OCI-LY1 (cell line): ENCODE measurements at regions not wholly inside any gene's neighbourhood (a gene's known extent, or its start where the extent isn't known, plus 50 kb on each side); places are given as distances from the start of the nearest gene placed in this dataset.
"Not testable (repeated sequence)": the region's sequence is repeated elsewhere in the genome, so short reads cannot be mapped to it uniquely, and the experiment has no call there.

Experiments
- H2AFZ ChIP-seq: fragments of 200-600 bp; sonication (generic), shearing (Covaris generic); 2 replicates; pipeline ENCODE4 v1.6.0; 2014; ENCODE audit warnings: antibody characterized with exemption, mild to moderate bottlenecking, low read length
- H3F3A ChIP-seq: fragments of 200-600 bp; sonication (generic), shearing (Covaris generic); 2 replicates; pipeline ENCODE4 v1.6.0; 2014; ENCODE audit warnings: mild to moderate bottlenecking, antibody characterized with exemption, low read length, moderate library complexity; ENCODE audit not compliant: insufficient read depth
- H3K27ac ChIP-seq: fragments of 200-600 bp; sonication (generic); 2 replicates; pipeline ENCODE4 v1.5.1; 2014; ENCODE audit warnings: low read length, mixed run types, mild to moderate bottlenecking, low read depth; ENCODE audit not compliant: poor library complexity, severe bottlenecking
- H3K27me3 ChIP-seq: fragments of 200-600 bp; sonication (generic); 2 replicates; pipeline ENCODE4 v1.6.0; 2014; ENCODE audit warnings: antibody characterized with exemption, mild to moderate bottlenecking, low read length, moderate library complexity; ENCODE audit not compliant: insufficient read depth
- H3K36me3 ChIP-seq: fragments of 200-600 bp; sonication (generic); 2 replicates; pipeline ENCODE4 v1.6.1; 2014; ENCODE audit warnings: mild to moderate bottlenecking, antibody characterized with exemption, low read length, moderate library complexity, mixed read lengths; ENCODE audit not compliant: insufficient read depth
- H3K4me1 ChIP-seq: fragments of 200-600 bp; sonication (generic); 2 replicates; pipeline ENCODE4 v1.5.1; 2014; ENCODE audit warnings: mild to moderate bottlenecking, low read length, moderate library complexity; ENCODE audit not compliant: insufficient read depth, severe bottlenecking
- H3K4me2 ChIP-seq: fragments of 200-600 bp; sonication (generic), shearing (Covaris generic); 2 replicates; pipeline ENCODE4 v1.6.1; 2014; ENCODE audit warnings: low read length
- H3K4me3 ChIP-seq: fragments of 200-600 bp; sonication (generic); 2 replicates; pipeline ENCODE4 v1.5.1; 2014; ENCODE audit warnings: low read length, low read depth, mild to moderate bottlenecking, mixed read lengths; ENCODE audit not compliant: poor library complexity, severe bottlenecking
- H3K79me2 ChIP-seq: fragments of 200-600 bp; shearing (Covaris generic); 2 replicates; pipeline ENCODE4 v1.6.1; 2016; ENCODE audit warnings: mixed run types, low read length, mixed read lengths; ENCODE audit not compliant: insufficient read depth
- H3K9ac ChIP-seq: fragments of 200-600 bp; sonication (generic), shearing (Covaris generic); 2 replicates; pipeline ENCODE4 v1.6.1; 2014; ENCODE audit warnings: mild to moderate bottlenecking, low read length, mixed read lengths
- H3K9me2 ChIP-seq: fragments of 200-600 bp; sonication (generic), shearing (Covaris generic); 2 replicates; pipeline ENCODE4 v1.6.1; 2014; ENCODE audit warnings: low read depth, mild to moderate bottlenecking, low read length, mixed read lengths
- H3K9me3 ChIP-seq: fragments of 200-600 bp; shearing (Covaris generic); 2 replicates; pipeline ENCODE4 v1.6.1; 2014; ENCODE audit warnings: low read length, mixed read lengths
- H4K20me1 ChIP-seq: fragments of 200-600 bp; sonication (generic), shearing (Covaris generic); 2 replicates; pipeline ENCODE4 v1.6.0; 2016; ENCODE audit warnings: mild to moderate bottlenecking, low read length; ENCODE audit not compliant: insufficient read depth
- EZH2 ChIP-seq: fragments of 200-600 bp; sonication (generic), shearing (Covaris generic); IDR thresholded peaks from 2 replicates; pipeline ENCODE4 v1.8.0; 2017; ENCODE audit warnings: borderline replicate concordance, mixed run types, mild to moderate bottlenecking, antibody characterized with exemption, low read length, moderate library complexity, mixed read lengths
- TF ChIP-seq, protein P1 (sequence below): fragments of 200-600 bp; sonication (generic), shearing (Covaris generic); IDR thresholded peaks from 2 replicates; pipeline ENCODE4 v1.5.1; 2017; ENCODE audit warnings: mild to moderate bottlenecking, antibody characterized with exemption, low read length, moderate library complexity, mixed read lengths

GRCh38 chr14:106674509-106675125 is 1148.2 kb downstream of the TMEM121 start:
- not testable (repeated sequence) for H3K27ac ChIP-seq, H3K36me3 ChIP-seq, H3F3A ChIP-seq, H3K9ac ChIP-seq, H2AFZ ChIP-seq, H3K4me2 ChIP-seq, H3K9me2 ChIP-seq, H3K4me1 ChIP-seq, H3K27me3 ChIP-seq, H3K4me3 ChIP-seq, H3K79me2 ChIP-seq, H4K20me1 ChIP-seq, H3K9me3 ChIP-seq
- TF ChIP-seq, protein P1, sequence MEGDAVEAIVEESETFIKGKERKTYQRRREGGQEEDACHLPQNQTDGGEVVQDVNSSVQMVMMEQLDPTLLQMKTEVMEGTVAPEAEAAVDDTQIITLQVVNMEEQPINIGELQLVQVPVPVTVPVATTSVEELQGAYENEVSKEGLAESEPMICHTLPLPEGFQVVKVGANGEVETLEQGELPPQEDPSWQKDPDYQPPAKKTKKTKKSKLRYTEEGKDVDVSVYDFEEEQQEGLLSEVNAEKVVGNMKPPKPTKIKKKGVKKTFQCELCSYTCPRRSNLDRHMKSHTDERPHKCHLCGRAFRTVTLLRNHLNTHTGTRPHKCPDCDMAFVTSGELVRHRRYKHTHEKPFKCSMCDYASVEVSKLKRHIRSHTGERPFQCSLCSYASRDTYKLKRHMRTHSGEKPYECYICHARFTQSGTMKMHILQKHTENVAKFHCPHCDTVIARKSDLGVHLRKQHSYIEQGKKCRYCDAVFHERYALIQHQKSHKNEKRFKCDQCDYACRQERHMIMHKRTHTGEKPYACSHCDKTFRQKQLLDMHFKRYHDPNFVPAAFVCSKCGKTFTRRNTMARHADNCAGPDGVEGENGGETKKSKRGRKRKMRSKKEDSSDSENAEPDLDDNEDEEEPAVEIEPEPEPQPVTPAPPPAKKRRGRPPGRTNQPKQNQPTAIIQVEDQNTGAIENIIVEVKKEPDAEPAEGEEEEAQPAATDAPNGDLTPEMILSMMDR, result peak; percentile 44

GRCh38 chr14:106675716-106676115 is 1149.3 kb downstream of the TMEM121 start:
- H3K4me3 ChIP-seq, H3K27ac ChIP-seq, H3K4me1 ChIP-seq, H2AFZ ChIP-seq, H3K9me2 ChIP-seq, H3K9ac ChIP-seq, H3K9me3 ChIP-seq, H3K79me2 ChIP-seq, H3K36me3 ChIP-seq, H4K20me1 ChIP-seq, H3K27me3 ChIP-seq, H3F3A ChIP-seq, H3K4me2 ChIP-seq: not testable (repeated sequence)

DNA sequence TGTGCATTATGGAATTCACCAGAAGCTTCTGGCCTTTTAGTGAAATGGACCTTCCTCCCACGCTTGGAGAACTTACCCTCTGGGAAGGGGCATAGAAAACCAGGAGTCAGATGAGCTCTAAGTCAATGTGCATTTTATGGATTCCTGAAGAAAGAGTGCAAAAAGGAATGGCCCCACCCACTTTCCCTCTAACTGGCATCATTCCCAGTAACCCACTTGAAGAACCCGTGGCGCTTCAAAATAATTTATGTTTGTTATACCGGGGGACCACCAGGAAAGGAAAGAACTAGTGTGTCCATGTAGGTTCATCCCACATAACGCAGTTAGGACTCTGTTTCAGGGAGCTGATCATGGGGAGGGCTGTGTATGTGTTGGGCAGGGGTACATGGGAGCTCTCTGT is 1153.4 kb downstream of the TMEM121 start:
- no peak overlapping the region for H3K9ac ChIP-seq
- H3K36me3 ChIP-seq, result no peaks in the 10 kb centered on the region
- H3K27me3 ChIP-seq, result no peaks in the 10 kb centered on the region
- no peak overlapping the region for H3K27ac ChIP-seq
- peaks cover 4% of the 10 kb centered on the region for H3K4me1 ChIP-seq
- H4K20me1 ChIP-seq, result no peaks in the 10 kb centered on the region
- no peaks in the 10 kb centered on the region for H3K9me3 ChIP-seq
- no peaks in the 10 kb centered on the region for H3K79me2 ChIP-seq
- H3F3A ChIP-seq, result no peaks in the 10 kb centered on the region
- no peak for TF ChIP-seq EZH2
- TF ChIP-seq, protein P1, result no peak
- no peak overlapping the region for H2AFZ ChIP-seq
- H3K4me2 ChIP-seq, result no peak overlapping the region
- no peaks in the 10 kb centered on the region for H3K9me2 ChIP-seq
- H3K4me3 ChIP-seq, result no peak overlapping the region

DNA sequence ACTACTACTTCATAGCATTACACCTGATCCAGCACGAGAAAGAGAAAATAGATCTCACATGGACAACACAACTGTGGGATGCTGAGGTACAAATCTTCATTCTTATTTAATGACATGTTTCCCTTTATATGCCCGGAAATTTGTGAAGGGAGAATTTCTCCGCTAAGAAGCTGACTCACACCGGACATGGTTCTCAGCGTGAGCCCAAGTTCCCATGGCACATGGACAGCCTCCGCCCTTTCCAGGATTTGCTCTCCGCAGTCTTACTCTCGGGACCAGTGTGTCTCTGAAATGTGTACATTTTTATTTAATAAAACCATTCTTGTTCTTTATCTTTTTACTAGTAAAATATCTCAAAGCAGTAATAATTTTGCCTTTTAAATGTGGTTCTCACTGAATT is 1154.8 kb downstream of the TMEM121 start:
- H3K9ac ChIP-seq, result no peak overlapping the region
- no peaks in the 10 kb centered on the region for H3F3A ChIP-seq
- H3K27me3 ChIP-seq, result no peaks in the 10 kb centered on the region
- H4K20me1 ChIP-seq, result no peaks in the 10 kb centered on the region
- no peak overlapping the region for H2AFZ ChIP-seq
- no peaks in the 10 kb centered on the region for H3K36me3 ChIP-seq
- H3K27ac ChIP-seq, result no peak overlapping the region
- H3K79me2 ChIP-seq, result no peaks in the 10 kb centered on the region
- no peaks in the 10 kb centered on the region for H3K9me2 ChIP-seq
- no peak overlapping the region for H3K4me3 ChIP-seq
- H3K9me3 ChIP-seq, result no peaks in the 10 kb centered on the region
- TF ChIP-seq, protein P1, result no peak
- TF ChIP-seq EZH2, result no peak
- no peak overlapping the region for H3K4me2 ChIP-seq
- no peaks in the 10 kb centered on the region for H3K4me1 ChIP-seq
